Trophoblast cell (in vitro differentiated cells and primary cell): ENCODE measurements at regions not wholly inside any gene's neighbourhood (a gene's known extent, or its start where the extent isn't known, plus 50 kb on each side); places are given as distances from the start of the nearest gene placed in this dataset.

Experiments used
- DNase-seq, 2 donors: peaks; one replicate each; pipeline ENCODE4 v3.0.0-alpha.2; 2016
- H2AFZ ChIP-seq: 2 replicates; pipeline ENCODE4 v1.6.1; 2013; ENCODE audit warnings: low read length, moderate library complexity, mild to moderate bottlenecking; ENCODE audit not compliant: insufficient read depth, poor library complexity
- H2AK5ac ChIP-seq: 2 replicates; pipeline ENCODE4 v1.6.1; 2013; ENCODE audit warnings: mild to moderate bottlenecking, low read length
- H2BK120ac ChIP-seq: 2 replicates; pipeline ENCODE4 v1.6.1; 2013; ENCODE audit warnings: low read length, mild to moderate bottlenecking, moderate library complexity; ENCODE audit not compliant: insufficient read depth, poor library complexity
- H2BK12ac ChIP-seq: 2 replicates; pipeline ENCODE4 v1.6.1; 2013; ENCODE audit warnings: mild to moderate bottlenecking, low read length, moderate library complexity
- H2BK5ac ChIP-seq: 2 replicates; pipeline ENCODE4 v1.6.1; 2013; ENCODE audit warnings: low read length, low read depth, moderate library complexity, mild to moderate bottlenecking; ENCODE audit not compliant: poor library complexity
- H3K14ac ChIP-seq: 2 replicates; pipeline ENCODE4 v1.6.1; 2013; ENCODE audit warnings: mild to moderate bottlenecking, low read length
- H3K18ac ChIP-seq: 2 replicates; pipeline ENCODE4 v1.6.1; 2013; ENCODE audit warnings: mild to moderate bottlenecking, low read length
- H3K23ac ChIP-seq: 2 replicates; pipeline ENCODE4 v1.6.1; 2013; ENCODE audit warnings: low read length
- H3K27ac ChIP-seq: 2 replicates; pipeline ENCODE4 v1.5.1; 2013; ENCODE audit warnings: low read depth, mild to moderate bottlenecking, inconsistent platforms, low read length, moderate library complexity
- H3K27me3 ChIP-seq: 2 replicates; pipeline ENCODE4 v1.6.1; 2013; ENCODE audit warnings: inconsistent platforms, mild to moderate bottlenecking, low read length, moderate library complexity; ENCODE audit not compliant: insufficient read depth
- H3K36me3 ChIP-seq, 2 experiments: 1 replicate in 1 of 2; 2 replicates in 1 of 2; pipeline ENCODE4 v1.6.1; 2013; ENCODE audit warnings: low read length in 2 of 2, mild to moderate bottlenecking in 2 of 2, moderate library complexity in 1 of 2; ENCODE audit not compliant: insufficient read depth in 2 of 2, control insufficient read depth in 1 of 2
- H3K4ac ChIP-seq: 2 replicates; pipeline ENCODE4 v1.6.1; 2013; ENCODE audit warnings: low read depth, mild to moderate bottlenecking, low read length, moderate library complexity
- H3K4me1 ChIP-seq, 2 experiments: 1 replicate in 1 of 2; 2 replicates in 1 of 2; pipeline ENCODE4 v1.6.1; 2013; ENCODE audit warnings: low read length in 2 of 2, mild to moderate bottlenecking in 2 of 2, moderate library complexity in 1 of 2; ENCODE audit not compliant: insufficient read depth in 2 of 2, control insufficient read depth in 1 of 2
- H3K4me2 ChIP-seq: 2 replicates; pipeline ENCODE4 v1.6.1; 2013; ENCODE audit warnings: inconsistent platforms, mild to moderate bottlenecking, low read length, moderate library complexity
- H3K4me3 ChIP-seq: 2 replicates; pipeline ENCODE4 v1.5.1; 2013; ENCODE audit warnings: mild to moderate bottlenecking, low read depth, low read length, inconsistent platforms
- H3K79me1 ChIP-seq: one replicate; pipeline ENCODE4 v1.6.1; 2013; ENCODE audit warnings: low read length
- H3K79me2 ChIP-seq: 2 replicates; pipeline ENCODE4 v1.6.1; 2013; ENCODE audit warnings: low read length, mild to moderate bottlenecking; ENCODE audit not compliant: control insufficient read depth, insufficient read depth, poor library complexity
- H3K9ac ChIP-seq: 2 replicates; pipeline ENCODE4 v1.6.1; 2013; ENCODE audit warnings: mild to moderate bottlenecking, low read length
- H3K9me3 ChIP-seq: 2 replicates; pipeline ENCODE4 v1.6.1; 2013; ENCODE audit warnings: low read depth, mild to moderate bottlenecking, control low read depth, inconsistent platforms, low read length; ENCODE audit not compliant: insufficient read depth
- H4K12ac ChIP-seq: 2 replicates; pipeline ENCODE4 v1.6.1; 2013; ENCODE audit warnings: low read depth, mild to moderate bottlenecking, low read length, moderate library complexity
- H4K8ac ChIP-seq: 2 replicates; pipeline ENCODE4 v1.6.1; 2013; ENCODE audit warnings: low read depth, mild to moderate bottlenecking, low read length, moderate library complexity
- H4K91ac ChIP-seq: one replicate; pipeline ENCODE4 v1.6.1; 2013; ENCODE audit warnings: low read depth, mild to moderate bottlenecking, low read length, moderate library complexity
- WGBS: extraction: QIAGEN DNeasy Blood & Tissue Kit; methylation state at CpG from one replicate; pipeline ENCODE4 v1.1.7; 2013; ENCODE audit warnings: missing lambda C conversion rate; ENCODE audit not compliant: insufficient read length, insufficient coverage; ENCODE audit errors: extremely low coverage; 5-methylcytosine and 5-hydroxymethylcytosine counted together

GRCh38 chr18:10190564-10190963, 263.9 kb upstream of the APCDD1 start:
- Histone ChIP-seq H3K9me3 (peaks cover 2% of the 10 kb centered on the region), H2BK12ac (no peak overlapping the region), H2BK120ac (no peak overlapping the region), H4K8ac (no peak overlapping the region), H3K4me3 (no peak overlapping the region), H3K4ac (no peak overlapping the region), H3K14ac (no peak overlapping the region), H3K79me1 (no peaks in the 10 kb centered on the region), H3K9ac (no peak overlapping the region), H3K4me1 (no peaks in the 10 kb centered on the region), H3K79me2 (no peaks in the 10 kb centered on the region), H2BK5ac (no peak overlapping the region), H2AK5ac (no peak overlapping the region), H2AFZ (no peak overlapping the region), H3K23ac (no peak overlapping the region), H4K12ac (no peak overlapping the region), H3K4me2 (no peak overlapping the region), H3K27me3 (no peaks in the 10 kb centered on the region), H3K18ac (no peak overlapping the region), H3K27ac (no peak overlapping the region), H4K91ac (no peak overlapping the region), H3K36me3 (no peaks in the 10 kb centered on the region)
- WGBS: no CpG with 5 or more reads among the region's 4 CpGs
- no peak for DNase-seq

GRCh38 chr18:10193444-10193843, 261.0 kb upstream of the APCDD1 start:
- Histone ChIP-seq H3K79me2 (no peaks in the 10 kb centered on the region), H3K27me3 (no peaks in the 10 kb centered on the region), H3K4me2 (no peak overlapping the region), H3K79me1 (no peaks in the 10 kb centered on the region), H3K9me3 (peaks cover 5% of the 10 kb centered on the region), H3K4me1 (no peaks in the 10 kb centered on the region), H4K8ac (no peak overlapping the region), H4K12ac (no peak overlapping the region), H2BK120ac (no peak overlapping the region), H4K91ac (no peak overlapping the region), H2AFZ (no peak overlapping the region), H3K27ac (no peak overlapping the region), H3K36me3 (no peaks in the 10 kb centered on the region), H3K4ac (no peak overlapping the region), H2AK5ac (no peak overlapping the region), H3K4me3 (no peak overlapping the region), H3K18ac (no peak overlapping the region), H3K23ac (no peak overlapping the region), H2BK5ac (no peak overlapping the region), H3K9ac (no peak overlapping the region), H2BK12ac (no peak overlapping the region), H3K14ac (no peak overlapping the region)
- no CpG with 5 or more reads among the region's 3 CpGs for WGBS
- DNase-seq: no peak

GRCh38 chr18:10194592-10194991, 259.8 kb upstream of the APCDD1 start:
- no peak overlapping the region for H2BK5ac ChIP-seq
- H3K4me2 ChIP-seq: no peak overlapping the region
- no peaks in the 10 kb centered on the region for H3K79me2 ChIP-seq
- no peak overlapping the region for H2AFZ ChIP-seq
- H3K79me1 ChIP-seq: no peaks in the 10 kb centered on the region
- no peak overlapping the region for H2BK12ac ChIP-seq
- no peak for DNase-seq
- no peak overlapping the region for H3K27ac ChIP-seq
- H2BK120ac ChIP-seq: no peak overlapping the region
- H3K14ac ChIP-seq: no peak overlapping the region
- H3K27me3 ChIP-seq: no peaks in the 10 kb centered on the region
- WGBS: no CpG with 5 or more reads among the region's 4 CpGs
- no peak overlapping the region for H3K4ac ChIP-seq
- no peak overlapping the region for H4K8ac ChIP-seq
- no peak overlapping the region for H4K12ac ChIP-seq
- H3K18ac ChIP-seq: no peak overlapping the region
- no peak overlapping the region for H3K4me3 ChIP-seq
- H3K36me3 ChIP-seq: no peaks in the 10 kb centered on the region
- no peak overlapping the region for H3K23ac ChIP-seq
- H3K4me1 ChIP-seq: no peaks in the 10 kb centered on the region
- H4K91ac ChIP-seq: no peak overlapping the region
- H3K9ac ChIP-seq: no peak overlapping the region
- H2AK5ac ChIP-seq: no peak overlapping the region
- H3K9me3 ChIP-seq: peaks cover 5% of the 10 kb centered on the region

GRCh38 chr18:10195529-10195928, 258.9 kb upstream of the APCDD1 start:
- Histone ChIP-seq H3K4me1 (no peaks in the 10 kb centered on the region), H2BK12ac (no peak overlapping the region), H3K23ac (no peak overlapping the region), H3K79me2 (no peaks in the 10 kb centered on the region), H3K4me3 (no peak overlapping the region), H3K4ac (no peak overlapping the region), H4K8ac (no peak overlapping the region), H2AK5ac (no peak overlapping the region), H3K4me2 (no peak overlapping the region), H4K91ac (no peak overlapping the region), H3K27me3 (no peaks in the 10 kb centered on the region), H3K9ac (no peak overlapping the region), H2BK5ac (no peak overlapping the region), H3K14ac (no peak overlapping the region), H2BK120ac (no peak overlapping the region), H3K79me1 (no peaks in the 10 kb centered on the region), H3K27ac (no peak overlapping the region), H3K9me3 (peaks cover 3% of the 10 kb centered on the region), H4K12ac (no peak overlapping the region), H3K36me3 (no peaks in the 10 kb centered on the region), H3K18ac (no peak overlapping the region), H2AFZ (no peak overlapping the region)
- WGBS: no CpG with 5 or more reads among the region's 2 CpGs
- no peak for DNase-seq
